Type B pancreatic cell (in vitro differentiated cells): ENCODE measurements at regions not wholly inside any gene's neighbourhood (a gene's known extent, or its start where the extent isn't known, plus 50 kb on each side); places are given as distances from the start of the nearest gene placed in this dataset.

Experiments
- DNase-seq: peaks from one replicate; pipeline ENCODE4 v3.0.0; 2021; ENCODE audit warnings: mixed read lengths; ENCODE audit not compliant: unreplicated experiment; ENCODE audit errors: extremely low spot score
- H3K27ac Mint-ChIP-seq: 2 replicates; pipeline ENCODE4 v1.8.0; 2021; ENCODE audit warnings: mild to moderate bottlenecking, mixed read lengths
- H3K27me3 Mint-ChIP-seq: 2 replicates; pipeline ENCODE4 v1.8.0; 2021; ENCODE audit warnings: mixed read lengths
- H3K36me3 Mint-ChIP-seq: 2 replicates; pipeline ENCODE4 v1.8.0; 2021; ENCODE audit warnings: mixed read lengths
- H3K4me1 Mint-ChIP-seq: one replicate; pipeline ENCODE4 v1.8.0; 2021; ENCODE audit warnings: mixed read lengths; ENCODE audit not compliant: unreplicated experiment
- H3K4me3 Mint-ChIP-seq: 2 replicates; pipeline ENCODE4 v1.8.0; 2021; ENCODE audit warnings: mild to moderate bottlenecking, mixed read lengths
- H3K9me3 Mint-ChIP-seq: 2 replicates; pipeline ENCODE4 v1.8.0; 2021; ENCODE audit warnings: mixed read lengths
- CTCF ChIP-seq: fragments of 200-600 bp; sonication (generic); conservative IDR thresholded peaks from 2 replicates; pipeline ENCODE4 v1.5.0; 2021; ENCODE audit warnings: antibody characterized with exemption, mild to moderate bottlenecking

- no peak overlapping the region for H3K4me3 Mint-ChIP-seq
- no peak overlapping the region for H3K27ac Mint-ChIP-seq
- no peak for TF ChIP-seq CTCF
- no peaks in the 10 kb centered on the region for H3K4me1 Mint-ChIP-seq
- H3K9me3 Mint-ChIP-seq: peaks cover 9% of the 10 kb centered on the region
- no peak for DNase-seq
- peaks cover 29% of the 10 kb centered on the region for H3K27me3 Mint-ChIP-seq
- H3K36me3 Mint-ChIP-seq: no peaks in the 10 kb centered on the region
Measured at GRCh38 chr2:126518196-126518595, 137.8 kb upstream of the GYPC start.

- Mint-ChIP-seq H3K4me1 (no peaks in the 10 kb centered on the region), H3K9me3 (no peaks in the 10 kb centered on the region), H3K27me3 (peaks cover 3% of the 10 kb centered on the region), H3K27ac (no peak overlapping the region), H3K4me3 (no peak overlapping the region), H3K36me3 (no peaks in the 10 kb centered on the region)
- TF ChIP-seq CTCF: peak; percentile 69
- DNase-seq: no peak
Measured at GRCh38 chr2:126527836-126528490, 128.0 kb upstream of the GYPC start.

GRCh38 chr2:126531029-126531428, 124.9 kb upstream of the GYPC start:
- H3K27ac Mint-ChIP-seq: no peak overlapping the region
- no peak for DNase-seq
- TF ChIP-seq CTCF: no peak
- no peaks in the 10 kb centered on the region for H3K4me1 Mint-ChIP-seq
- peaks cover 15% of the 10 kb centered on the region for H3K27me3 Mint-ChIP-seq
- no peaks in the 10 kb centered on the region for H3K36me3 Mint-ChIP-seq
- peaks cover 9% of the 10 kb centered on the region for H3K9me3 Mint-ChIP-seq
- H3K4me3 Mint-ChIP-seq: no peak overlapping the region

GRCh38 chr2:126534478-126534877, 121.5 kb upstream of the GYPC start:
- peaks cover 9% of the 10 kb centered on the region for H3K9me3 Mint-ChIP-seq
- no peak for TF ChIP-seq CTCF
- H3K27ac Mint-ChIP-seq: no peak overlapping the region
- H3K4me3 Mint-ChIP-seq: no peak overlapping the region
- H3K4me1 Mint-ChIP-seq: no peaks in the 10 kb centered on the region
- no peaks in the 10 kb centered on the region for H3K36me3 Mint-ChIP-seq
- peaks cover 22% of the 10 kb centered on the region for H3K27me3 Mint-ChIP-seq
- no peak for DNase-seq

- DNase-seq: no peak
- Mint-ChIP-seq H3K4me1 (no peaks in the 10 kb centered on the region), H3K36me3 (no peaks in the 10 kb centered on the region), H3K27ac (no peak overlapping the region), H3K27me3 (peaks cover 22% of the 10 kb centered on the region), H3K9me3 (peaks cover 9% of the 10 kb centered on the region), H3K4me3 (no peak overlapping the region)
- TF ChIP-seq CTCF: no peak
Measured at GRCh38 chr2:126535408-126535807, 120.5 kb upstream of the GYPC start.
